Right hindlimb (tissue), 1 donor: ENCODE measurements at regions not wholly inside any gene's neighbourhood (a gene's known extent, or its start where the extent isn't known, plus 50 kb on each side); places are given as distances from the start of the nearest gene placed in this dataset.
"Not testable (repeated sequence)": the region's sequence is repeated elsewhere in the genome, so short reads cannot be mapped to it uniquely, and the experiment has no call there.

ENCODE experiments used
- DNase-seq: peaks from one replicate; pipeline ENCODE4 v3.0.0-alpha.2; 2018

GRCh38 chr2:16390561-16390960 is 275.1 kb downstream of the CYRIA start:
- DNase-seq, result no peak

DNA sequence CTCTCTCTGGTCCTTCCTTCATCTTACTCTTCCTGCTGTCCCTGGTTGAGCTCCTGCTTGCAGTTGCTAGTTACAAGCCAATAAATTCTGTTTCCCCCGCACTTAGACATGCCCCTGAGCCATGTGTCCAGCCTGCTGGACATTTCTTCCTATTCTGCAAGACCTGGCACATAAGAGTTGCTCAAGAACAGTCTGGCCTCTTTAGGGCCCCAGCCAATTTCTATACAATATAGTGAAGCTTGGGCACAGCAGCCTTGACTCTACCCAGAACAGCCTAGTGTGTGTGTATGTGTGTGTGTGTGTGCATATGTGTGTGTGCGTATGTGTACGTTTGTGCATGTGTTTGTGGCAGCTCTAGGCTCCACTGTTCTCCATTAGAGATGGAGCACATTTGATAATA is 276.0 kb downstream of the CYRIA start:
- DNase-seq, result no peak

GRCh38 chr2:16388199-16388830 is 277.3 kb downstream of the CYRIA start:
- DNase-seq, result not testable (repeated sequence)

DNA sequence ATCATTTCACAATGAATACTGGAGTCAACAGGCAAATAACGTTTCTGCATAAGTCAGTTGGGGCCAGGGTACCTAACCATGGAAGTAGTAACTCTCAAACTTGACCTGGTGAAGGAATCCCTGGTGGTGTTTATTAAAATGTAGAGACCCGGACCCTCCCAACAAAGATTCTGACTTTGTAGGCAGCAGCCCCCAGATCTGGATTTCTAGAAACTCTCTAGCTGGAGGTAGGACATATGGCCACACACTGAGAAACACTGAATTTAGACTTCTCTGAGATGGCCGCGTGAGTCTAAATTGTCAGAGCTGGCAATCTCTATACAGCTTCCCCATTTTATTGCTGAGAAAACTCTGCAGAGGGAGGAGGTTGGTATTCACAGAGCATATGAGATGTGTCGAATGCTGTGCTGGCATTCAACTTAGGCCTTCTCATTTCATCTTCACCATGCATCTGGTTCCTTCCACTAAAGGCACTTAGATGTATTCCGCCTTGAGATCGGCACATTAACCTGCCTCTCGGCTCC is 278.1 kb downstream of the CYRIA start:
- DNase-seq, result no peak

- DNase-seq, result peak; percentile 23
Observed at GRCh38 chr2:16386431-16386830, 279.2 kb downstream of the CYRIA start.

GRCh38 chr2:16386031-16386430 is 279.6 kb downstream of the CYRIA start:
- DNase-seq, result no peak

DNA sequence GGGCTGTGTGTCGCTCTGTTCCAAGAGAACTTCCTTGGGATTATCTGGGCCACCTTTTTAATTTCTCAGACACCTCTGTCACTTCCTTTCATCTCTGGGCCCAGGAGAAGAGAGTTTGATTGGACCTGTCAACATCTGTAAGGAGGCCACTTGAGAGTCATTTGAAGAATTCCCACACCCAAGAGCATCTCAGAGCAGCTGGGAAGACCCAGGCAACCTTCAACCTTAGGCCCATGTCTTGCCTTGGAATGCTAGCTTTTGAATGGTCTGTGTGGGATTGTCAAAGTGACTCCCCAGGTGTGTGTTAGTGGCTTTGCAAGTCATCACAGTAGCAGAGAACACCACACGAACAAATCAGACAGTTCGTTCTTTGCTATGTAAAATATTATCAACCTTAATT is 280.3 kb downstream of the CYRIA start:
- DNase-seq, result no peak

GRCh38 chr2:16383411-16383810 is 282.2 kb downstream of the CYRIA start:
- DNase-seq, result no peak

DNA sequence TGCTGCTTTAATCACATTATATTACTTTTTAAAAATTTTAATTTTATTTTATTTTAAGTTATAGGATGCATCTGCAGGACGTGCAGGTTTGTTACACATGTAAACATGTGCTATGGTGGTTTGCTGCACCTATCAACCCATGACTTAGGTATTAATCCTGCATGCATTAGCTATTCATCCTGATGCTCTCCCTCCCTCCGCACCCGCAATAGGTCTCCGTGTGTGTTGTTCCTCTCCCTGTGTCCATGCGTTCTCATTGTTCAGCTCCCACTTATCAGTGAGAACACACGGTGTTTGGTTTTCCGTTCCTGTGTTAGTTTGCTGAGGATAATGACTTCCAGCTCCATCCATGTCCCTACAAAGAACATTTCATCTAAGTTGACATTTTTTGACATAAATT is 283.2 kb downstream of the CYRIA start:
- DNase-seq, result no peak

DNA sequence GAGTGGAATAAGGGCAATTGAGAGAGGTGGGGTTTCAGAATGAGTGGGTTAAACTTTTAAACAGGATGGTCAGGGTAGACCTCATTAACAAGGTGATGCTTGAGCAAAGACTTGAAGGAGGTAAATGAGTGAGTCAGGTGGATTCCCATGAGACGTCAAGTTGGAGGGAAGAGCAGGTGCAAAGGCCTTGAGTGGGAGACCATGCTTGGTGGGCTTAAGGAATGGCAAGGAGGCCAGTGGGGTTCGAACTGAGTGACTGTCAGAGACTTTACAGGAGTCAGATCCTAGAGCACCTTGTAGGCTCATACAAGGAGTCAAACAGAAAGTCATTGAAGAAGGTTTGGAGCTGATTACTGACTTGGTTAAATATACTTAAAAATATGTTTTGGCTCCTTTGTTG is 284.1 kb downstream of the CYRIA start:
- no peak for DNase-seq

DNA sequence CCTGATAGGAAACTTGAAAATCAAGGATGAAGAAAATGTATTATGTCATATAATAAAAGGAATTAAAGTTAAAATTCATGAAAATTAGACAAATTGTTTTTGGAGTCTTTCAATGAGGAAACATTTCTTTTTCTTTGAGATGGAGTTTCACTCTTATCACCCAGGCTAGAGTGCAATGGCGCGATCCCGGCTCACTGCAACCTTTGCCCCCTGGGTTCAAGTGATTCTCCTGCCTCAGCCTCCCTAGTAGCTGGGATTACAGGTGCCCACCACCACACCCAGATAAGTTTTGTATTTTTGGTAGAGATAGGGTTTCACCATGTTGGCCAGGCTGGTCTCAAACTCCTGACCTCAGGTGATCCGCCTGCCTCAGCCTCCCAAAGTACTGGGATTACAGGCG is 285.7 kb downstream of the CYRIA start:
- not testable (repeated sequence) for DNase-seq

GRCh38 chr2:16379061-16379460 is 286.6 kb downstream of the CYRIA start:
- DNase-seq, result not testable (repeated sequence)

GRCh38 chr2:16378031-16378430 is 287.6 kb downstream of the CYRIA start:
- no peak for DNase-seq

DNA sequence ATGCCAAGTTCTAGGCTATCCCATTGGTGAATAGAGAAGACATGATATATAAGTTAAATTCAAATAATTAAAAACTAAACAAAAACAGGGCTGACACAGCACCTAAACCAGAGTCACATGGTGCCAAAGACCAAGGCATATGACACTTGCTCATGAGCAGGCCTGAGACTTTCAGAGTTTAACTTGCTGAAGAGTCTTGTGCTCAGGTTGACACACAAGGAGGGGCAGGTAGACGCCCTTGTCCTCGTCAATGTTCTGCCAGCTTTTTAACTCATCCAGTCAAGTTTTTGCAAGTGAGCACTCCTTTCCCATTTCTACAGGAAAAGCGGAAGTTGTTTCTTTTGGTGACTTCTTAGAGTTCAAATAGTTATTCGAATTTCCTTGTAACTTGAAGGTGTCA is 289.7 kb downstream of the CYRIA start:
- DNase-seq, result no peak

DNA sequence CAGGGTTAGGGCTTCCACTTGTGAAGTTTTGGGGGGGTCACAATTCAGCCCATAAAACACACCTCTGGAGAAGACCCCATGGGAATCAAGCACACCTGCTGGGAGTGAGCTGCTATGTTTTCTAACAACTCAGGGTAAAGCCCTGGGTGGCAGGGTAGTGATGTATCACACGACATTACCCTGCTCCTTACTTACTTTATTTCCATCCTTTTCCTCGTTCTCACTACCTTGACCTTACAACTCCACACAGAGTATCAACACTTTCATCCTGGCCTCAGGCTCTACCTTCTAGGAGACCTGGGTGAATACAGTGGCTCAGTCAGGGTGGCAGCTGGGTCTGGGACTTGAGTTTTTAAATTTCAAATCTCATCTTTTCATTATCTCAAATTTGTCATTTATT is 290.3 kb downstream of the CYRIA start:
- DNase-seq, result no peak

- DNase-seq, result no peak
Observed at GRCh38 chr2:16374671-16375070, 291.0 kb downstream of the CYRIA start.

DNA sequence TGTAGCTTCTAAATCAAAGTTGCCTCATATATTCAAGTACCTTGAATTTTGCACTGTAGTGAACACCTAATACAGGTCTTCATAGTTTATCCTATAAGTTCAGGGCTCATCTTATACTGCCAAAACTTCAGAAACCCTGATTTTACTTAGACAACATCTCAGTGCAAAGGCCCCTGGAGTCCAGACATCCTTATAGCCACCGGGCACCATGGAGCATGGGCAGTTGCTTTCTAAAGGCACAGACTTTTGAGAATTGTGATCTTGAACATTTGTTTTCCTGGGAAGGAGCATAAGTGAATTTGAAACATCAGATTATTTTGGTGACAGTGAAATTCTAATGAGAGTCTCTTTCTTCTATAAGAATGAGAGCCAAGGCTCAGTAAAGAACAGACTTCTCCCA is 292.3 kb downstream of the CYRIA start:
- no peak for DNase-seq

- no peak for DNase-seq
Observed at GRCh38 chr2:16371751-16372150, 293.9 kb downstream of the CYRIA start.

GRCh38 chr2:16368951-16369350 is 296.7 kb downstream of the CYRIA start:
- DNase-seq, result no peak

- DNase-seq, result no peak
Observed at GRCh38 chr2:16368328-16368727, 297.3 kb downstream of the CYRIA start.

DNA sequence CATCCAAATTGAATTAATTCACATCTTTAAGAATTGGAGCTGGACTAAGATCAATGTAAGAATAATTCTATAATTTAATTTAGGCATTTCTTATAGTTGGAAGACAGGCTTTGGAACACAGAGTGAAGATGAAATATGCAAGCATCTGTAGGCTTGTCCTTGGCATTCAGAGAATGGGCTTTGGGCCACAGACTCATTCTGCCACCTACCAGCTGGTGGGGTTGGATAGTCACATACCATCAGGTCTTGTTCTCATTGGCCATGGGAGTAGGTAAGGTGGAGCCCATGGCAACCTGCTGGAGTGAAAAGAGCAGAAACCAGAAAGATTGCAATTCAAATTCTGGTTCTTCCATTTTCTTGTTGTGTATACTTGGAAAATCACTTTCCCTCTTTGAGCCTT is 300.3 kb downstream of the CYRIA start:
- DNase-seq, result no peak

DNA sequence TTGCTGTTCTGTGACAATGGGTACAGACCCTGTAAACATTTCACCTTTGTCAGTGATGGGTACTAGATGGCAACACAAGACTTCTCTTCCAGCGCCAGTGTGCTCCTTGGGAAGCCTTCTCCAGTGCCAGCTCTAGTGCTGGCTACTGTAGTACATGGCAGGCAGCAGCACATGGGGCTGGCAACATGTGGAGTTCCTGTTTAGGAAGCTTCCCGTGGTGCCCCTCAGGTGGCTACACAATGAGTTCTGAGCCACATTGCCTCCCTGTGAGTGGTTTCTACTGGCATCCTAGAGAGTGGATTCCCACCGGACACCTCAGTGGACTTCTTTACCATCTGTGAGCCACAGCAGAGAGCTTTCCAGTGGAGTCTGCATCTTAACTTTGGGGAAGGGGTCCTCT is 302.1 kb downstream of the CYRIA start:
- no peak for DNase-seq

- no peak for DNase-seq
Observed at GRCh38 chr2:16362611-16363010, 303.0 kb downstream of the CYRIA start.

- no peak for DNase-seq
Observed at GRCh38 chr2:16361261-16361995, 304.2 kb downstream of the CYRIA start.

DNA sequence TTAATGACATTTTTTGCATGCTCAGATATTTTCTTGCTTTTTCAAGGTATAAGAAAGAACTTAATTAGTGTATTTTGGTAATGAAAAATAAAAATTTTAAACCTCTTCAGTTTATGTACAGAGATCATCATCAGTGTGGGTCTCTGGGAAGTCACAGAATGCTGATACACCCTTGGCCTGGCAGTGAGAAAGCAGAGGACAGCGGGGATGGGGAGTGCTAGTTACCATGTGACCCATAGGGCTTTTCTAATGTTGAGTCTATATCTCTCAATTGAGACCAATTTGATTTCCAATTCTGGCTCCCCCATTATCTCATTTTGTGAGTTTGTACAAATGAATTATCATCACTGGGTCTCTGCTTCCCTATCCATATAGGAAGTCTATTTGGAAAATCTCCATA is 305.7 kb downstream of the CYRIA start:
- no peak for DNase-seq
